AG10803 (cell line): ENCODE measurements at regions not wholly inside any gene's neighbourhood (a gene's known extent, or its start where the extent isn't known, plus 50 kb on each side); places are given as distances from the start of the nearest gene placed in this dataset.

Experiments
- DNase-seq: peaks from one replicate; pipeline ENCODE4 v3.0.0; 2010; ENCODE audit warnings: low read depth
- H3K4me3 ChIP-seq: 2 replicates; pipeline ENCODE4 v1.5.1; 2011; ENCODE audit warnings: mild to moderate bottlenecking, low read length, control low read depth
- CTCF ChIP-seq: conservative IDR thresholded peaks from 2 replicates; pipeline ENCODE4 v1.5.1; 2011; ENCODE audit warnings: mild to moderate bottlenecking, low read length, control low read depth, inconsistent platforms

GRCh38 chr17:79427621-79428539 is 183.0 kb downstream of the RBFOX3 start:
- DNase-seq = no peak
- no peak for TF ChIP-seq CTCF
- no peak overlapping the region for H3K4me3 ChIP-seq

GRCh38 chr17:79425686-79426085 is 185.2 kb downstream of the RBFOX3 start:
- no peak for DNase-seq
- H3K4me3 ChIP-seq = no peak overlapping the region
- TF ChIP-seq CTCF = no peak

GRCh38 chr17:79424471-79425185 is 186.2 kb downstream of the RBFOX3 start:
- DNase-seq = no peak
- no peak overlapping the region for H3K4me3 ChIP-seq
- TF ChIP-seq CTCF = no peak

- H3K4me3 ChIP-seq = no peak overlapping the region
- TF ChIP-seq CTCF = no peak
Measured at GRCh38 chr17:79423811-79424465, 186.9 kb downstream of the RBFOX3 start.

GRCh38 chr17:79422236-79422635 is 188.6 kb downstream of the RBFOX3 start:
- no peak for TF ChIP-seq CTCF
- no peak for DNase-seq
- no peak overlapping the region for H3K4me3 ChIP-seq

More at GRCh38 chr17:79423811-79424465, 186.9 kb downstream of the RBFOX3 start:
- DNase-seq = no peak

GRCh38 chr17:79420318-79421243 is 190.3 kb downstream of the RBFOX3 start:
- no peak for TF ChIP-seq CTCF
- no peak overlapping the region for H3K4me3 ChIP-seq
- DNase-seq = peak; percentile 18
